GM12878 (cell line): ENCODE measurements at regions not wholly inside any gene's neighbourhood (a gene's known extent, or its start where the extent isn't known, plus 50 kb on each side); places are given as distances from the start of the nearest gene placed in this dataset.

Source experiments
- BCL11A ChIP-seq: IDR thresholded peaks from 2 replicates; pipeline ENCODE4 v1.6.1; 2011; ENCODE audit warnings: low read depth, low read length
- NFYB ChIP-seq: IDR thresholded peaks from 2 replicates; pipeline ENCODE4 v1.6.1; 2011; ENCODE audit warnings: low read depth, mild to moderate bottlenecking, low read length, improper control_type of control experiment, moderate library complexity; ENCODE audit not compliant: insufficient read depth
- ZZZ3 ChIP-seq: IDR thresholded peaks from 2 replicates; pipeline ENCODE4 v1.6.1; 2011; ENCODE audit warnings: low read depth; ENCODE audit not compliant: control insufficient read depth, insufficient read length
- TF ChIP-seq, protein P1 (sequence below): fragments of 450-650 bp; IDR thresholded peaks from 2 replicates; pipeline ENCODE4 v1.6.1; 2018; ENCODE audit warnings: borderline replicate concordance, mild to moderate bottlenecking; ENCODE audit not compliant: partially characterized antibody
- TF ChIP-seq, protein P2 (sequence below): fragments of 150-350 bp; IDR thresholded peaks from 2 replicates; pipeline ENCODE4 v1.6.1; 2016; ENCODE audit warnings: low read depth, low read length

DNA sequence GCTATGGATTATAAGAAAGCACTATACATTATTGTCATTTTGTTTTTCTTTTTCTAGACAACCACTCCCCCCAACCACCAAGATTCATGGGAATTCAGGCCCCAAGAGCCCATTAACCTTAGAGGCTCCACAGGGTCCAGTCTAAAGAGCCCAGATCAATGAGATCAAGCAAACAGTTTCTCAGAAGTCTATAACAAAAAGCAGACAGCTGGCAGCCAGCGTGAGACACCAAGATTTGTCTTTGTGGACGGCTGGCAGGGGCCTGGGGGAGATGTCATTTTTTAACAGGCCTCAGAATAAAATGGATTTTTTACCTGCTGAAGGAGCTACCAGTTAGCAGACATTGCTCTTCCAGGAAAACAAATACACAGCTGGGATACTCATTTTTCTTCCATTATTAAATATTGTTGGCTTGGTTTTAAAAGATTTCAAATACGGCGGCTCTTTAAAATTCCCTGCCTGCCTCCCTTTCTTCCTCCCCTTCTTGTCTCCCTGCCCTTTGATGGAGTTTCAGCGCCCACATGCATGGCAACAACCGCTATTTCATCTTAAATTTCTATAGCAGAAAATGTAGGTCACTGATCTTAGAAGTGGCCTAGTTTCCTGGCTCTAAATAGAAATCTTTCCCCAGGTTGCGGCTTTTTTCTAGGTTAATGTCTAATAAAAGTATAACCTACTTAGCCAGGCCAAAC lies 130.6 kb downstream of the FAM174B start (continued):
- TF ChIP-seq, protein P1, sequence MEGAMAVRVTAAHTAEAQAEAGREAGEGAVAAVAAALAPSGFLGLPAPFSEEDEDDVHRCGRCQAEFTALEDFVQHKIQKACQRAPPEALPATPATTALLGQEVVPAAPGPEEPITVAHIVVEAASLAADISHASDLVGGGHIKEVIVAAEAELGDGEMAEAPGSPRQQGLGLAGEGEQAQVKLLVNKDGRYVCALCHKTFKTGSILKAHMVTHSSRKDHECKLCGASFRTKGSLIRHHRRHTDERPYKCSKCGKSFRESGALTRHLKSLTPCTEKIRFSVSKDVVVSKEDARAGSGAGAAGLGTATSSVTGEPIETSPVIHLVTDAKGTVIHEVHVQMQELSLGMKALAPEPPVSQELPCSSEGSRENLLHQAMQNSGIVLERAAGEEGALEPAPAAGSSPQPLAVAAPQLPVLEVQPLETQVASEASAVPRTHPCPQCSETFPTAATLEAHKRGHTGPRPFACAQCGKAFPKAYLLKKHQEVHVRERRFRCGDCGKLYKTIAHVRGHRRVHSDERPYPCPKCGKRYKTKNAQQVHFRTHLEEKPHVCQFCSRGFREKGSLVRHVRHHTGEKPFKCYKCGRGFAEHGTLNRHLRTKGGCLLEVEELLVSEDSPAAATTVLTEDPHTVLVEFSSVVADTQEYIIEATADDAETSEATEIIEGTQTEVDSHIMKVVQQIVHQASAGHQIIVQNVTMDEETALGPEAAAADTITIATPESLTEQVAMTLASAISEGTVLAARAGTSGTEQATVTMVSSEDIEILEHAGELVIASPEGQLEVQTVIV: no peak
- TF ChIP-seq, protein P2, sequence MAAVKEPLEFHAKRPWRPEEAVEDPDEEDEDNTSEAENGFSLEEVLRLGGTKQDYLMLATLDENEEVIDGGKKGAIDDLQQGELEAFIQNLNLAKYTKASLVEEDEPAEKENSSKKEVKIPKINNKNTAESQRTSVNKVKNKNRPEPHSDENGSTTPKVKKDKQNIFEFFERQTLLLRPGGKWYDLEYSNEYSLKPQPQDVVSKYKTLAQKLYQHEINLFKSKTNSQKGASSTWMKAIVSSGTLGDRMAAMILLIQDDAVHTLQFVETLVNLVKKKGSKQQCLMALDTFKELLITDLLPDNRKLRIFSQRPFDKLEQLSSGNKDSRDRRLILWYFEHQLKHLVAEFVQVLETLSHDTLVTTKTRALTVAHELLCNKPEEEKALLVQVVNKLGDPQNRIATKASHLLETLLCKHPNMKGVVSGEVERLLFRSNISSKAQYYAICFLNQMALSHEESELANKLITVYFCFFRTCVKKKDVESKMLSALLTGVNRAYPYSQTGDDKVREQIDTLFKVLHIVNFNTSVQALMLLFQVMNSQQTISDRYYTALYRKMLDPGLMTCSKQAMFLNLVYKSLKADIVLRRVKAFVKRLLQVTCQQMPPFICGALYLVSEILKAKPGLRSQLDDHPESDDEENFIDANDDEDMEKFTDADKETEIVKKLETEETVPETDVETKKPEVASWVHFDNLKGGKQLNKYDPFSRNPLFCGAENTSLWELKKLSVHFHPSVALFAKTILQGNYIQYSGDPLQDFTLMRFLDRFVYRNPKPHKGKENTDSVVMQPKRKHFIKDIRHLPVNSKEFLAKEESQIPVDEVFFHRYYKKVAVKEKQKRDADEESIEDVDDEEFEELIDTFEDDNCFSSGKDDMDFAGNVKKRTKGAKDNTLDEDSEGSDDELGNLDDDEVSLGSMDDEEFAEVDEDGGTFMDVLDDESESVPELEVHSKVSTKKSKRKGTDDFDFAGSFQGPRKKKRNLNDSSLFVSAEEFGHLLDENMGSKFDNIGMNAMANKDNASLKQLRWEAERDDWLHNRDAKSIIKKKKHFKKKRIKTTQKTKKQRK: no peak
- TF ChIP-seq ZZZ3 (no peak), BCL11A (no peak), NFYB (no peak)
